ENCODE measurements at regions not wholly inside any gene's neighbourhood (a gene's known extent, or its start where the extent isn't known, plus 50 kb on each side); places are given as distances from the start of the nearest gene placed in this dataset.

DNA sequence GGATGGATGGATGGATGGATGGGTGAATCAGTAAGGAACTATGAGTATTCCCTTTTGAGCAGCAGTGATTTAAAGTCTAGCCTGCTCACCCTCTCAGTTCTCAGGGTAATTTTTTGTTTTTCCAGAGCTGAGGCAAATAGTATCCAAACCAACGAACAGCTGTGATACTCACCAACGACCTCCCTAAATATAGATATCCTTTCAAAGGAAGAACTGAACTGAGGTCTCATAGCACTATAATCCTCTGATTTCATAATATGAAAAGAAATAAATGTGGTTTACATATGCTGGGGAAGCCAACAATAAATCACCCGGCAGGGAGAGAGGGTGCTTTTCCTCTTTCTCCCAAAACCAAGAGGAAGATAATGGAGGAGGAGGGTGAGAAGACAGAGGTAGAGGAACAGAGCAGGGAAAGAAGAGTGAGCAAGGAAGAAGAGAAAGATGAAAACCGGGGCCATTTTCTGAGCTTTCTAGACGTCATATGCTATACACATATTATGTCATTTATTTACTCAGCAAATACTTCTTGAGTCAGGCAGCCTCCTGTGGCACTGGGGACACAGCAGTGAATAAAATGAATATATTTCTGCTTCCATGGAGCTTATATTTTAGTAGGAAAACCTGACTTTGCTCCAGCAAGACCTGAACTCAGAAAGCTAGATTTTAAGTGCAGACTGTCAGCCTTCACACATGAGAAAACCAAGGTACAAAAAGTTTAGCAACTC lies 710.7 kb upstream of the TBX3 start:
- Histone ChIP-seq H3K27me3 (ENCODE audit: control insufficient read depth, insufficient read depth, low read length) (no peaks in the 10 kb centered on the region), H3K9ac (ENCODE audit: insufficient read depth, low read length) (no peak overlapping the region), H3K36me3 (ENCODE audit: control insufficient read depth, insufficient read depth, low read length) (no peaks in the 10 kb centered on the region), H3K79me2 (ENCODE audit: control insufficient read depth, insufficient read depth, low read length) (no peaks in the 10 kb centered on the region), H3K27ac (ENCODE audit: insufficient read depth, low read length) (no peak overlapping the region), H3K4me3 (replicated peaks in 1 of 4; ENCODE audit: control extremely low read depth in 1 of 4, insufficient read depth in 1 of 4, low read depth in 3 of 4, low read length in 4 of 4) (no peak overlapping the region), H3K4me2 (ENCODE audit: extremely low read depth, insufficient read depth, low read length) (no peak overlapping the region), H3K9me3 (ENCODE audit: control insufficient read depth, insufficient read depth, low read depth, low read length) (no peaks in the 10 kb centered on the region), H4K20me1 (ENCODE audit: control insufficient read depth, extremely low read depth, insufficient read depth, low read length) (no peaks in the 10 kb centered on the region), H2AFZ (ENCODE audit: low read length) (peak overlapping the region; percentile 32), H3K4me1 (ENCODE audit: control insufficient read depth, extremely low read depth, insufficient read depth, low read length) (no peaks in the 10 kb centered on the region)
- DNase-seq (ENCODE audit: low read depth in 2 of 2): peak in 1 of 2 donors; percentile 30
- no peak for TF ChIP-seq EZH2 (IDR thresholded peaks at IDR 0.05; ENCODE audit: low read length, missing control alignments)
- TF ChIP-seq, protein P1, sequence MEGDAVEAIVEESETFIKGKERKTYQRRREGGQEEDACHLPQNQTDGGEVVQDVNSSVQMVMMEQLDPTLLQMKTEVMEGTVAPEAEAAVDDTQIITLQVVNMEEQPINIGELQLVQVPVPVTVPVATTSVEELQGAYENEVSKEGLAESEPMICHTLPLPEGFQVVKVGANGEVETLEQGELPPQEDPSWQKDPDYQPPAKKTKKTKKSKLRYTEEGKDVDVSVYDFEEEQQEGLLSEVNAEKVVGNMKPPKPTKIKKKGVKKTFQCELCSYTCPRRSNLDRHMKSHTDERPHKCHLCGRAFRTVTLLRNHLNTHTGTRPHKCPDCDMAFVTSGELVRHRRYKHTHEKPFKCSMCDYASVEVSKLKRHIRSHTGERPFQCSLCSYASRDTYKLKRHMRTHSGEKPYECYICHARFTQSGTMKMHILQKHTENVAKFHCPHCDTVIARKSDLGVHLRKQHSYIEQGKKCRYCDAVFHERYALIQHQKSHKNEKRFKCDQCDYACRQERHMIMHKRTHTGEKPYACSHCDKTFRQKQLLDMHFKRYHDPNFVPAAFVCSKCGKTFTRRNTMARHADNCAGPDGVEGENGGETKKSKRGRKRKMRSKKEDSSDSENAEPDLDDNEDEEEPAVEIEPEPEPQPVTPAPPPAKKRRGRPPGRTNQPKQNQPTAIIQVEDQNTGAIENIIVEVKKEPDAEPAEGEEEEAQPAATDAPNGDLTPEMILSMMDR (conservative IDR thresholded peaks at IDR 0.05 in 1 of 2, IDR thresholded peaks at IDR 0.05 in 1 of 2; ENCODE audit: low read depth in 1 of 2, low read length in 2 of 2): no peak

DNA sequence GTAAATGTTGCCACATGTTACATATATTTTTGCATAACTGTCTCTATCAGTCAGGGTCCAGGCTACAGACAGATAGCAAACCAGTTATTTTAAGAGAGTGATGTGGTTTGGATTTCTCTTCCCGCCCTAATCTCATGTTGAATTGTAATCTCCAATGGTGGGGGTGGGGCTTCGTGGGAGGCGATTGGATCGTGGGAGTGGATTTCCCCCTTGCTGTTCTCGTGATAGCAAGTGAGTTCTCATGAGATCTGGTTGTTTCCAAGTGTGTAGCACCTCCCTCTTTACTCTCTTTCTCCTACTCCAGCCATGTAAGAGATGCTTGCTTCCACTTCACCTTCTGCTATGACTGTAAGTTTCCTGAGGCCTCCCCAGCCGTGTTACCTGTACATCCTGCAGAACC lies 704.2 kb upstream of the TBX3 start:
- Histone ChIP-seq H4K20me1 (ENCODE audit: control insufficient read depth, extremely low read depth, insufficient read depth, low read length) (no peaks in the 10 kb centered on the region), H3K4me1 (ENCODE audit: control insufficient read depth, extremely low read depth, insufficient read depth, low read length) (peaks cover 2% of the 10 kb centered on the region), H3K9me3 (ENCODE audit: control insufficient read depth, insufficient read depth, low read depth, low read length) (no peaks in the 10 kb centered on the region), H3K4me3 (replicated peaks in 1 of 4; ENCODE audit: control extremely low read depth in 1 of 4, insufficient read depth in 1 of 4, low read depth in 3 of 4, low read length in 4 of 4) (no peak overlapping the region), H3K9ac (ENCODE audit: insufficient read depth, low read length) (no peak overlapping the region), H3K4me2 (ENCODE audit: extremely low read depth, insufficient read depth, low read length) (no peak overlapping the region), H3K36me3 (ENCODE audit: control insufficient read depth, insufficient read depth, low read length) (no peaks in the 10 kb centered on the region), H3K79me2 (ENCODE audit: control insufficient read depth, insufficient read depth, low read length) (no peaks in the 10 kb centered on the region), H3K27me3 (ENCODE audit: control insufficient read depth, insufficient read depth, low read length) (no peaks in the 10 kb centered on the region), H2AFZ (ENCODE audit: low read length) (no peak overlapping the region), H3K27ac (ENCODE audit: insufficient read depth, low read length) (no peak overlapping the region)
- no peak for DNase-seq (ENCODE audit: low read depth in 2 of 2)
- TF ChIP-seq, protein P1 (conservative IDR thresholded peaks at IDR 0.05 in 1 of 2, IDR thresholded peaks at IDR 0.05 in 1 of 2; ENCODE audit: low read depth in 1 of 2, low read length in 2 of 2): no peak
- TF ChIP-seq EZH2 (IDR thresholded peaks at IDR 0.05; ENCODE audit: low read length, missing control alignments): no peak

DNA sequence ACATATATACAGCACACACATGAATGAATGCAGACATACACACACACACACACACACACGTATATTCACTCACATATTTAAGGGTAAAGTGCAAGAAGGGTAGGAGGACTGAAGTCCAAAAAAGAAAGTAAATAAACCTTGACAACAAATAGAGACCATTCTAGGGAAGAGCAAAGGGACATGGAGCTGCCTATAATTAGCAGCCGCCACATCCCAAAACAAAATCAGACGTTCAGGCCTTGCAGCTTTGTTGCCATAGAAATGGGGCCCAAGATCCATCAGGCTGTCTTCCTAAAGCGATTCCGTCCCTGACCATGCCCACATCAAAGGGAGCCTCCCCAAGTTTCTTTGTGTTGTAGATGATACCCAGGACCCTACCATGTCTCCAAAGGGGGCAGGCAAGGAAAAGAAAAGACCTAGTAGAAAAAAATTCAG lies 703.5 kb upstream of the TBX3 start:
- Histone ChIP-seq H3K9me3 (ENCODE audit: control insufficient read depth, insufficient read depth, low read depth, low read length) (no peaks in the 10 kb centered on the region), H4K20me1 (ENCODE audit: control insufficient read depth, extremely low read depth, insufficient read depth, low read length) (no peaks in the 10 kb centered on the region), H3K4me2 (ENCODE audit: extremely low read depth, insufficient read depth, low read length) (no peak overlapping the region), H3K79me2 (ENCODE audit: control insufficient read depth, insufficient read depth, low read length) (no peaks in the 10 kb centered on the region), H2AFZ (ENCODE audit: low read length) (no peak overlapping the region), H3K27ac (ENCODE audit: insufficient read depth, low read length) (no peak overlapping the region), H3K4me1 (ENCODE audit: control insufficient read depth, extremely low read depth, insufficient read depth, low read length) (peaks cover 2% of the 10 kb centered on the region), H3K9ac (ENCODE audit: insufficient read depth, low read length) (no peak overlapping the region), H3K4me3 (replicated peaks in 1 of 4; ENCODE audit: control extremely low read depth in 1 of 4, insufficient read depth in 1 of 4, low read depth in 3 of 4, low read length in 4 of 4) (no peak overlapping the region), H3K27me3 (ENCODE audit: control insufficient read depth, insufficient read depth, low read length) (no peaks in the 10 kb centered on the region), H3K36me3 (ENCODE audit: control insufficient read depth, insufficient read depth, low read length) (no peaks in the 10 kb centered on the region)
- no peak for DNase-seq (ENCODE audit: low read depth in 2 of 2)
- TF ChIP-seq, protein P1 (conservative IDR thresholded peaks at IDR 0.05 in 1 of 2, IDR thresholded peaks at IDR 0.05 in 1 of 2; ENCODE audit: low read depth in 1 of 2, low read length in 2 of 2): no peak
- no peak for TF ChIP-seq EZH2 (IDR thresholded peaks at IDR 0.05; ENCODE audit: low read length, missing control alignments)

Measured in fibroblast of lung (primary cell).